ENCODE measurements at regions not wholly inside any gene's neighbourhood (a gene's known extent, or its start where the extent isn't known, plus 50 kb on each side); places are given as distances from the start of the nearest gene placed in this dataset.

- DNase-seq (ENCODE audit: low read depth) = no peak
These were observed 631.4 kb upstream of the POT1 start for GRCh38 chr7:125561006-125561405.

DNA sequence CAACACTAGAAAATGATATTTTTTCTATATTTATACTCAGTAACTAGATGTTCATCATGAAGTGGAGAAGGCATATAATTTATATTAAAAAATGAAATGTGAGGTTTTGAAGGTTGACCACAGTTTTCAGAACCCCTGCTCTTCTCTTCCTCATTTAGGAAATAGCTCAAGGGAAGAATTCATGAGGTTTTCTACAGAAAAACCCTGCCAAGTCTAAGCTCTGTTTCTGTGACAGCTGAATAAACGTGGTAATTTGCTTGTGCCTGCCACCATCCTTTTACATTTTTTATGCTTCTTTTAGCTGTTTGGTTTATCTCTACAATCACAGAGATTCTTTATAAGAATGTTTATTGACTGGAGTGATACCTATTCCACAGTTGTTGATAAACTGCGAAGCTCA, 630.3 kb upstream of the POT1 start:
- no peak for DNase-seq (ENCODE audit: low read depth)

- no peak for DNase-seq (ENCODE audit: low read depth)
These were observed 626.3 kb upstream of the POT1 start for GRCh38 chr7:125555916-125556315.

GRCh38 chr7:125551008-125551407, 621.4 kb upstream of the POT1 start:
- DNase-seq (ENCODE audit: low read depth) = no peak

DNA sequence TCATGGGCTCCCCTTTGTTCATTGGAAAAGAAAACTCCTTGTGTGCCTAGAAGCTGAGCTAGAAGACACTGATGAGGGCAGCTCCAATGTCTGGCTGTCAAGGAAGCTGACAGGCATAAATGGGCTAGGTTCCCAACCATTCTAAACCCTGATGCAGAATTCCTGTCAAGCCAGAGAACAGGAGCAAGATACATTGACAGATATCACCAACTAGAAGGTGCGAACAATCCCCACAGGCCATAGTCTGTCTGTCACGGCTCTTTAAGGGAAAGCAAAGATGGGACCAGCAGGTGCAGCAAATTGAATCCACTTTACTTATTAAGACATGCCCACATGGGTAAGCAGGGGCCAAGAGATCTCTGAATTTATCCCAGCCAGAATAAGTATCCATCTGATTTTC, 617.9 kb upstream of the POT1 start:
- DNase-seq (ENCODE audit: low read depth) = no peak

DNA sequence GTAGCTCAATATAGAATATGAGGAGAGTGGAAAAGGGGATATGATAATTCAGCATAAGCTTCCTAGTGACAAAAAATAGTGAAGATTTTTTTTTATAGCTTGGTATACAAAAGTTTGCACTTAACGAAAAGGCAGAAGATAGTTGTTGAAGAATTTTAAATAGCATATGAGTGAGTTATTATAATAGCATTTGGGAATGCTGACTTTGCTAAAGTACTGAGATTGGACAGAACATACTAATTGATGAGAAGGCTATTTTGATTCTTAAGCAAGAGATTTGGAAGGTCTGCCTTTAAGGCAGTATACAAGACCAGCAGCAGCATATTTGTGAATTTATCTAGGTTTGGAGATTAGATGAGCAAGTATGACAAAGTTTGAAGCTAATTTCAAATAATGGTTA, 600.9 kb upstream of the POT1 start:
- DNase-seq (ENCODE audit: low read depth) = no peak

DNA sequence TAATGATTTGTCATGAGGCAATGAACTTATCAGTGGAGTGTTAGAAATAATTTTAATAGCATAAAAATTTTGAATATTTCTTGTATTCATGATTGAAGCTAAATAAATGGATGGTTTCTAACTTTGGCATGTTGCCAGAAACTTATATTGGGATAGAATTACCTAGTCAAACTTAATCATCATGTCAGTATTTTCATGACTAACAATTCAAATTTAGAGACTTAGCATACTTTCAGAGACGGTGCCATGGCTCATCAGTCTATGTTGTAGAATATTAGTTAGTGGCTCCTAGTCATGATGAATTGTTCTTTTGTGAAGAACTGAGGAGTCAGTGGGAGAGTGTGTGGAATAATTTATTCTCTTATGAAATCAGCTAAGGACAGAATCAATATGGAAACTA, 599.6 kb upstream of the POT1 start:
- no peak for DNase-seq (ENCODE audit: low read depth)

- no peak for DNase-seq (ENCODE audit: low read depth)
These were observed 597.3 kb upstream of the POT1 start for GRCh38 chr7:125526958-125527357.

- no peak for DNase-seq (ENCODE audit: low read depth)
These were observed 596.5 kb upstream of the POT1 start for GRCh38 chr7:125526092-125526491.

- no peak for DNase-seq (ENCODE audit: low read depth)
These were observed 586.6 kb upstream of the POT1 start for GRCh38 chr7:125516194-125516593.

- no peak for DNase-seq (ENCODE audit: low read depth)
These were observed 582.7 kb upstream of the POT1 start for GRCh38 chr7:125512373-125512772.

- no peak for DNase-seq (ENCODE audit: low read depth)
These were observed 581.7 kb upstream of the POT1 start for GRCh38 chr7:125511310-125511709.

GRCh38 chr7:125506331-125506730, 576.7 kb upstream of the POT1 start:
- DNase-seq (ENCODE audit: low read depth) = no peak

DNA sequence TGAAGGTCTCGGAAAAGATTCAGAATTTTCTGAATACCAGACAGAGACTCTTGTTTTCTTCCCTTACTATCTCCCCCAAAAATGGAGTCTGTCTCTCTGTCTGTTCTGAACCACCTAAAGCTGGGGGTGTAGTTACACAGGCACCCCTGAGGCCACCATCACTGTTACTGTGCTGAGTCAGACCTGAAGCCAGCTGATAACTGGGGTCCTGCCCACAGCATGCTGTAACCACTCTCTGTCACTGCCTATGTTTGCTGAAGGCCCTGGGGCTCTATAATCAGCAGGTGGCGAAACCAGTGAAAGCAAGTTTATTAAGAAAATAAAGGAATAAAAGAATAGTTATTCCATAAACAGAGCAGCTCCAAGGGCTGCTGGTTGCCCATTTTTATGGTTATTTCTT, 575.2 kb upstream of the POT1 start:
- no peak for DNase-seq (ENCODE audit: low read depth)

- no peak for DNase-seq (ENCODE audit: low read depth)
These were observed 566.4 kb upstream of the POT1 start for GRCh38 chr7:125495997-125496396.

GRCh38 chr7:125492521-125492920, 562.9 kb upstream of the POT1 start:
- no peak for DNase-seq (ENCODE audit: low read depth)

GRCh38 chr7:125491137-125491536, 561.5 kb upstream of the POT1 start:
- DNase-seq (ENCODE audit: low read depth) = no peak

DNA sequence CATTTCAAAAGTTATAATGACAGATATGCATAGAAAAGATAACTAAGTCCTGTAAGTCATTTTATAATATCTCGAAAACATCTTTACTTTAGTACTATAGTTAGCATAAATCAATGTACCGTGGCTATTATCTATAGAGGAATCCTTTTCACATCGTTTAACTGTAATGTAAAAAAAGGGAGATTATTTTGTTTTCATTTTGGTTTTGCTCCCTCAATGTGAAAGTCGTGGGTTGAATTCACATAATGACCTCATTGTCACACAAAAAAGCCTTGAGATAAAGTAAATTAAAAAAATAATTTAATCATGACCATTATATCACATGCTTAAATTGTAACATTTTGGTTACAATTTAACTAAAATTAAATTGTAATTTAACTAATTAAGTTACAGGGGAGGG, 560.5 kb upstream of the POT1 start:
- no peak for DNase-seq (ENCODE audit: low read depth)

DNA sequence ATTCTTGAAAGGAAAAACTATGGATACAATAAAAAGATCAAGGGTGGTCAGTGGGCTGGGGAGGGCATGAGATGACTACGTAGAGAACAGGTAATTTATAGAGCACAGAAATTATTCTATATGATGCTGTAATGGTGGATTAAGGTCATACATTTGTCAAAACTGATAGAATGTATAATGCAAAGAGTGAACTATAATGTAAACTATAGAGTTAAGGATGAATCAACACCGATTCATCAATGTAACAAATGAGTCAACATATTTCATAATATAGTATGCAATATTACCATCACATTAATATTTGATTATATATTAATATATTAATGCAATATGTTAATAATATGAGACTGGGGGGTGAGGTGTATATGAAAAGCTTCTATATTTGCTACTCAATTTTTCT, 555.6 kb upstream of the POT1 start:
- no peak for DNase-seq (ENCODE audit: low read depth)

DNA sequence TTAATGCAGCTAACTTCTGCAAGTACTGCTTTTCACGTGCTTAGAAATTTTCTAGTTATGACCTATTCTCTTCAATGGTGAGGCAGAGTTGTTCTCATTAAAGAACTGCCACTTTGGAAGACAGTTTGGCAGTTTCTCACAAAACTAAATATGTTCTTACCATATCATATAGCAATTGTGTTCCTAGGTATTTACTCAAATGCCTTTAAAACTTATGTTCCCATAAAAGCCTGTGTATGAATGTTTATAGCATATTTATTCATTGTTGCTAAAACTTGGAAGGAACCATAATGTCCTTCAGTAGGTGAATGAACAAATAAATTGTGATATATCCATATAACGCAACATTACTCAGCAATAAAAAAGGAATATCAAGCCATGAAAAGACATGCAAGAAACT, 555.1 kb upstream of the POT1 start:
- DNase-seq (ENCODE audit: low read depth) = no peak

- no peak for DNase-seq (ENCODE audit: low read depth)
These were observed 551.7 kb upstream of the POT1 start for GRCh38 chr7:125481323-125481722.

GRCh38 chr7:125480762-125481161, 551.1 kb upstream of the POT1 start:
- DNase-seq (ENCODE audit: low read depth) = no peak

GRCh38 chr7:125468855-125469174, 539.2 kb upstream of the POT1 start:
- no peak for DNase-seq (ENCODE audit: low read depth)

DNA sequence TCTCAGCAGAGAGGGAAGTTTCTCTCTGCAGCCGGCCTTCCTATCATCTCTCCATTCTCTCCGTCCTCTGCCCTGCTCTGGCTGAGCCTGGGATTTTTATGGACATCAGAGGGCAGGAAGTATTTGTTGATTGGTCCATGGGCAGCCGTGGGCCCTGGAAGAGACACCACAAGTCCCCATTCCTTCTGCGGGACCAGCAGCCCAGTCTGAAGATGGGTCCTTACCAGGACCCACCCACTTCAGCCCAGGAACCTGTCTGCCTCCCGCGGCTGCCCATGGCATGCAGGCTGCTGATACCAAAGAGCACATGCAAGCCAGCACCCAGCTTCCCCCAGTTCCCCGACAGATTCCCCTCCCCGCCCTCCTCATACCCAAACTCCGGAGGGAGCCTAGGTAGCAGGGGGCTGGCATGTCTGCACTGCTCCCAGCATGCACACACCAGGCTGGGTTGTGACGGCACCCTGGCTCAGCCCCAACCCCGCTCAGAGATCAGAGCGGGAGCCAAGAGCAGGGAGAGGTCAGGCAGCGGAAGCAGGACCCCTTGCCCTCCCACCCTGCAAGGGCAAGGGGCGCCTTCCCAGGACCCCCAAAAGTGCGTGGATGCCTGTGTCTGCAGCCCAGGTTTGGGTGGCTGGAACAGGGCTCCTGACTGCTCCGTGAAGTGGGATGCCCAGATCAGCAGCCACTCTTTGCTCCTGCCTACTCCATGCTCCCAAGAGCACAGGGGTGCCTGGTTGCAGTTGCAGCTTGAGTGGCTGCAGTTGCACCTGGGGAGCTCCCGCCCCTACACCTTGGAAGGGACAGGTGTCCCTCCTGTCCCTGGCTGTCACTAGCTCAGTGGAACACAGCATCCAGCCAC, 538.6 kb upstream of the POT1 start:
- DNase-seq (ENCODE audit: low read depth) = no peak

- DNase-seq (ENCODE audit: low read depth) = no peak
These were observed 535.9 kb upstream of the POT1 start for GRCh38 chr7:125465527-125465926.

All from GM04504 (cell line).